Breast epithelium (tissue), 4 donors: ENCODE measurements at regions not wholly inside any gene's neighbourhood (a gene's known extent, or its start where the extent isn't known, plus 50 kb on each side); places are given as distances from the start of the nearest gene placed in this dataset.
A peak's percentile ranks its signal among the peaks of the same experiment; 100 is the strongest.

Experiments used
- DNase-seq, 2 donors: peaks; one replicate each; pipeline ENCODE4 v3.0.0-alpha.2; 2019; ENCODE audit warnings: low spot score in 2 of 2
- H3K27ac ChIP-seq, 2 donors: fragments of 200-600 bp; sonication (generic) in 1 of 2; one replicate each; pipeline ENCODE4 v1.5.1; 2016 to 2019; ENCODE audit warnings: mild to moderate bottlenecking in 1 of 2
- H3K27me3 ChIP-seq, 2 donors: fragments of 200-600 bp; sonication (generic) in 1 of 2; one replicate each; pipeline versions ENCODE4 v1.5.1 to v1.6.0; 2017 to 2019; ENCODE audit warnings: control low read depth in 1 of 2, mild to moderate bottlenecking in 1 of 2
- H3K36me3 ChIP-seq: fragments of 200-600 bp; one replicate; pipeline ENCODE4 v1.5.1; 2019
- H3K4me1 ChIP-seq, 2 donors: fragments of 200-600 bp; sonication (generic); one replicate each; pipeline ENCODE4 v1.5.1; 2016 to 2019; ENCODE audit warnings: control low read depth in 1 of 2
- H3K4me3 ChIP-seq, 3 donors: fragments of 200-600 bp; sonication (generic); 1 replicate in 2 of 3; 2 replicates in 1 of 3; pipeline ENCODE4 v1.5.1; 2016 to 2019; ENCODE audit warnings: mild to moderate bottlenecking in 3 of 3, moderate library complexity in 2 of 3
- H3K9me3 ChIP-seq, 2 donors: fragments of 200-600 bp; sonication (generic) in 1 of 2; one replicate each; pipeline ENCODE4 v1.5.1; 2016 to 2019; ENCODE audit warnings: control low read depth in 1 of 2
- POLR2A ChIP-seq: fragments of 450-650 bp; IDR thresholded peaks from one replicate; pipeline ENCODE4 v1.6.1; 2016; ENCODE audit warnings: antibody characterized with exemption, mild to moderate bottlenecking, moderate library complexity
- POLR2AphosphoS5 ChIP-seq, 3 donors: sonication (generic); formaldehyde crosslinking; IDR thresholded peaks; one replicate each; pipeline ENCODE4 v1.6.1; 2017; ENCODE audit warnings: antibody characterized with exemption in 3 of 3
- intact Hi-C: fragments of 100-400 bp; cut with DNase I; formaldehyde crosslinking; loops from one replicate; pipeline ENCODE4 v1.15.1; 2023; ENCODE audit warnings: low total_unique reads
- TF ChIP-seq, protein P1 (sequence below), 3 donors: fragments of 450-650 bp; IDR thresholded peaks; one replicate each; pipeline ENCODE4 v1.5.1; 2016 to 2017; ENCODE audit warnings: antibody characterized with exemption in 3 of 3, mild to moderate bottlenecking in 3 of 3, moderate library complexity in 3 of 3

DNA sequence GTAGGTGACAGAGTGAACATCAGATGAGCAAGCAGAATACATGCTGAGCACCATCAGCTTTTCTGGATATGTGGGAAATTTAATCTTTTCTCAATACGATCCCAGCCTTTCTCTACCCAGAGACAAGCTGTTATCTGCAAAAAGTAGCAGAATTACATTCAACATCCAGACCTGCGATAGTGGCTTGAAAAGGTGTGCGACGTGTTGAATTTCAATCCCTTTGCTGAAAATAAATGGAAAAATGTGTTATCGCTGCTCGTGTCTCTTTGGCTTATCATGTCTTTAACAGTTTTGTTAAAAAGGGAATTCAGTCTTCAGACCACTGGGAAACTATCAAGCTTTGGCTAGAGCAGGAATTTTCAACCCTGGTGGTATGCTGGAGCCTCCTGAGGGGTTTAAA lies 98.8 kb upstream of the FAM20A start:
- Histone ChIP-seq H3K36me3 (no peaks in the 10 kb centered on the region), H3K4me3 (no peak overlapping the region), H3K27ac (peak overlapping the region in 1 of 2 donors; percentile 27), H3K4me1 (no peaks in the 10 kb centered on the region), H3K9me3 (no peaks in the 10 kb centered on the region), H3K27me3 (no peaks in the 10 kb centered on the region)
- intact Hi-C loops: no loop called here
- no peak for DNase-seq
- TF ChIP-seq POLR2A (no peak), POLR2AphosphoS5 (IDR thresholded peaks at IDR 0.05) (no peak)
- TF ChIP-seq, protein P1, sequence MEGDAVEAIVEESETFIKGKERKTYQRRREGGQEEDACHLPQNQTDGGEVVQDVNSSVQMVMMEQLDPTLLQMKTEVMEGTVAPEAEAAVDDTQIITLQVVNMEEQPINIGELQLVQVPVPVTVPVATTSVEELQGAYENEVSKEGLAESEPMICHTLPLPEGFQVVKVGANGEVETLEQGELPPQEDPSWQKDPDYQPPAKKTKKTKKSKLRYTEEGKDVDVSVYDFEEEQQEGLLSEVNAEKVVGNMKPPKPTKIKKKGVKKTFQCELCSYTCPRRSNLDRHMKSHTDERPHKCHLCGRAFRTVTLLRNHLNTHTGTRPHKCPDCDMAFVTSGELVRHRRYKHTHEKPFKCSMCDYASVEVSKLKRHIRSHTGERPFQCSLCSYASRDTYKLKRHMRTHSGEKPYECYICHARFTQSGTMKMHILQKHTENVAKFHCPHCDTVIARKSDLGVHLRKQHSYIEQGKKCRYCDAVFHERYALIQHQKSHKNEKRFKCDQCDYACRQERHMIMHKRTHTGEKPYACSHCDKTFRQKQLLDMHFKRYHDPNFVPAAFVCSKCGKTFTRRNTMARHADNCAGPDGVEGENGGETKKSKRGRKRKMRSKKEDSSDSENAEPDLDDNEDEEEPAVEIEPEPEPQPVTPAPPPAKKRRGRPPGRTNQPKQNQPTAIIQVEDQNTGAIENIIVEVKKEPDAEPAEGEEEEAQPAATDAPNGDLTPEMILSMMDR (IDR thresholded peaks at IDR 0.05): no peak

DNA sequence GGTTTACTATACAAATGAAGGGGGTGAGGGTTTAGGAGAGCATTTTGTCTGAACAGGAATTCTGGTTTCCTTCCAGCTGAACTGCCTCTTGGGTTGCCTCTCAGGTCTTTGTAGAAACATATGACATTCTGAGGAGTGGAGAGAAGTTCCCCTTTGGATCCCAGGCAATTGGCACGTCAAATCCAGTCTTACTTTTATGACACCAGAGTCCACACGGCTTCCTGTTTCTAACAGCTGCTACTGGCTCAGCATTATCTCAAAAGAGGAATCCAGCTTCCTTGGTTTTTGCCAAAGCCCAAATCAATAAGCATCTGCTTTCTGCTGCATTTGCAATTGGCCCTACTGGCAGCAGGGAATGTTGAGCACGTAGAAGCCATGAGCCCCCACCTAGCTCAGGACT lies 97.6 kb upstream of the FAM20A start:
- intact Hi-C loops: no loop called here
- H3K4me3 ChIP-seq: no peak overlapping the region
- no peaks in the 10 kb centered on the region for H3K36me3 ChIP-seq
- TF ChIP-seq POLR2A (no peak), POLR2AphosphoS5 (IDR thresholded peaks at IDR 0.05) (no peak)
- TF ChIP-seq, protein P1 (IDR thresholded peaks at IDR 0.05): no peak
- DNase-seq: no peak
- no peaks in the 10 kb centered on the region for H3K27me3 ChIP-seq
- peak overlapping the region; percentile 21 to 68 for H3K27ac ChIP-seq
- H3K9me3 ChIP-seq: no peaks in the 10 kb centered on the region
- no peaks in the 10 kb centered on the region for H3K4me1 ChIP-seq

- no peak for DNase-seq
- Histone ChIP-seq H3K36me3 (no peaks in the 10 kb centered on the region), H3K4me1 (no peaks in the 10 kb centered on the region), H3K4me3 (no peak overlapping the region), H3K9me3 (no peaks in the 10 kb centered on the region), H3K27me3 (no peaks in the 10 kb centered on the region), H3K27ac (peak overlapping the region; percentile 21 to 68)
- intact Hi-C loops: no loop called here
- TF ChIP-seq POLR2A: no peak
- TF ChIP-seq POLR2AphosphoS5 (IDR thresholded peaks at IDR 0.05): no peak
- TF ChIP-seq, protein P1 (IDR thresholded peaks at IDR 0.05): no peak
Observed at GRCh38 chr17:68697850-68698361, 96.7 kb upstream of the FAM20A start.

DNA sequence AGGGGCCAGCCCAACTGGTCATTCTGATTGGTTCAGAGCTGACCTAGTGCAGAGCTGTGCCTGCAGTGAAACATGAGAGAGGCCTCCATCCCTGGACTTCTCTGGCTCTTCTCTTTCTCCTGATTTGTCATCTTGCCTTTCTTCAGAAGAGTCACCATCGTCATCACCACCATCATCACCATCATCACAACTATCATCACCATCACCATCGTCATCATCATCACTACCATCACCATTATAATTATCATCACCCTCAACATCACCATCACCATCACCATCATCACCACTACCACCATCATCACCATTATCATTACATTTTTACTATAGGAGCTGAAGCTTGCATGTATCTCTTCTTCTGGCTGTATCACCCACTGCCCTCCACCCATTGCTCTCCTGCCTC lies 94.5 kb upstream of the FAM20A start:
- Histone ChIP-seq H3K27me3 (no peaks in the 10 kb centered on the region), H3K36me3 (no peaks in the 10 kb centered on the region), H3K27ac (peak overlapping the region in 1 of 2 donors; percentile 39), H3K9me3 (no peaks in the 10 kb centered on the region), H3K4me3 (no peak overlapping the region), H3K4me1 (no peaks in the 10 kb centered on the region)
- DNase-seq: no peak
- intact Hi-C loops: no loop called here
- TF ChIP-seq POLR2A: no peak
- TF ChIP-seq, protein P1 (IDR thresholded peaks at IDR 0.05): no peak
- no peak for TF ChIP-seq POLR2AphosphoS5 (IDR thresholded peaks at IDR 0.05)

DNA sequence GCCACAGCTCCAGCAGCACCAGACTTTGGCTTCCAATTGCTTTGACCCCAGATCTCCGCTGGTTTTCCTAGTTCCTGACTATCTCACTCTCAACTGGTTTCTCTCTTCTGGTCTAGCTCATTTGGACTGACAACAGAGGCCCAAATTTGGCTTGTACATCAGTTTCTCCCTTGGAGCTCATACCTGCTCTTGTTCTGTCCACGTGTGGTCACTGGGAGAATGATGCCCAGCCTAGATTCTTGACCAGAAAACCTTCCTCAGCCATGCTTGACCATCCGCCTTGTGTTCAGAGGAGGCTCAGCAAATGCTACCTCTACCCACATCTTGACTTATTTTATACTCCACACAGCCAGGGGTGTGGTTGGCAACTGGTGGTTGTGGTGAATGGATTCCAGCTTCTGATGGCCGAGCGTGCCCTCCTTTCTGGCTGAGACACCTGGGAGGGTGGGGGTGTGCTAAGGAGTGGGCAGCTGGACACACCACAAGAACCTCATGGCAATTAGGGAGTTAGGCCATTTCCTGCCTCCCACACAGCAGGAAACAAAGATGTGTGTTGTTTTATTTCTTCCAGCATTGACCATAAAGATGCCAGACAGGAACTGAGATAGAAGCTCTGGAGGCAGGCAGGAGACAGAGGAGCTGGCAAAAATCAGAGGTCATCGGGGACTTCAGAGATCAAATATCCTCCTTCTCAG lies 93.8 kb upstream of the FAM20A start:
- H3K4me1 ChIP-seq: no peaks in the 10 kb centered on the region
- H3K27ac ChIP-seq: peak overlapping the region in 1 of 2 donors; percentile 39
- H3K27me3 ChIP-seq: no peaks in the 10 kb centered on the region
- no peaks in the 10 kb centered on the region for H3K36me3 ChIP-seq
- TF ChIP-seq, protein P1 (IDR thresholded peaks at IDR 0.05): no peak
- TF ChIP-seq POLR2A (no peak), POLR2AphosphoS5 (IDR thresholded peaks at IDR 0.05) (no peak)
- H3K4me3 ChIP-seq: no peak overlapping the region
- H3K9me3 ChIP-seq: no peaks in the 10 kb centered on the region
- intact Hi-C loops: no loop called here
- DNase-seq: no peak
